ENCODE measurements at regions not wholly inside any gene's neighbourhood (a gene's known extent, or its start where the extent isn't known, plus 50 kb on each side); places are given as distances from the start of the nearest gene placed in this dataset.

GRCh38 chr2:81703831-81704230 lies 1399.3 kb upstream of the LRRTM1 start:
- TF ChIP-seq EZH2 (IDR thresholded peaks at IDR 0.05; ENCODE audit: low read length): no peak
- no peak for TF ChIP-seq CTCF (optimal IDR thresholded peaks at IDR 0.05 in 1 of 3, IDR thresholded peaks at IDR 0.05 in 1 of 3, conservative IDR thresholded peaks at IDR 0.05 in 1 of 3; ENCODE audit: extremely low read depth in 1 of 3, insufficient read depth in 2 of 3, low read length in 3 of 3)
